K562 (cell line): ENCODE measurements at regions not wholly inside any gene's neighbourhood (a gene's known extent, or its start where the extent isn't known, plus 50 kb on each side); places are given as distances from the start of the nearest gene placed in this dataset.

Experiments
- ATAC-seq: fragments of 200-7000 bp; cut with Tn5 transposase; 3 replicates; pipeline ENCODE4 v1.9.1; 2020; ENCODE audit warnings: moderate library complexity
- BruUV-seq: library from RNA; stranded (reverse); fragments of 400-500 nt; replicated peaks from 2 replicates; lab custom pipeline; 2021; lab: Mats Ljungman, UMichigan
- CTCF ChIA-PET: fragments of 300-600 bp; formaldehyde crosslinking; extraction: SDS; loops from one replicate; lab custom pipeline; 2021; ENCODE audit warnings: low intra/inter-chr PET ratio; lab: Yijun Ruan, JAX
- POLR2A ChIA-PET: fragments of 300-600, 350-650 bp; sonication (Branson Sonifier 250); formaldehyde crosslinking; extraction: SDS; loops from one replicate; lab custom pipeline; 2021; ENCODE audit warnings: antibody characterized with exemption, inconsistent platforms; lab: Yijun Ruan, JAX
- DNase-seq, 4 experiments: peaks; one replicate each; pipeline versions ENCODE4 v3.0.0 to v3.0.0-alpha.2; 2011 to 2018; ENCODE audit warnings: low spot score in 3 of 4, mixed read lengths in 3 of 4; ENCODE audit errors: extremely low read depth in 1 of 4
- FAIRE-seq: peaks from 2 replicates; lab custom pipeline; 2011; peaks lifted over from hg19 to GRCh38; lab: Jason Lieb, UNC
- H2AFZ ChIP-seq: 2 replicates; pipeline ENCODE4 v1.6.0; 2011; ENCODE audit warnings: low read depth, low read length, control low read depth, inconsistent platforms
- H3K27ac ChIP-seq: fragments of 200-600 bp; 3 replicates; pipeline ENCODE4 v1.8.0; 2011; ENCODE audit warnings: low read depth, mild to moderate bottlenecking, control low read depth, inconsistent platforms, low read length, moderate library complexity, mixed read lengths; ENCODE audit errors: extremely low read depth
- H3K27me3 ChIP-seq, 2 experiments: fragments of 300-600 bp in 1 of 2; 2 replicates in 1 of 2; 3 replicates in 1 of 2; pipeline versions ENCODE4 v1.6.0 to v1.8.0; 2011; ENCODE audit warnings: inconsistent platforms in 2 of 2, low read length in 2 of 2, mild to moderate bottlenecking in 1 of 2, mixed read lengths in 1 of 2, moderate library complexity in 1 of 2; ENCODE audit not compliant: control insufficient read depth in 2 of 2, insufficient read depth in 2 of 2
- H3K36me3 ChIP-seq: fragments of 300-600 bp; 3 replicates; pipeline ENCODE4 v1.8.0; 2011; ENCODE audit warnings: mild to moderate bottlenecking, low read length, inconsistent platforms; ENCODE audit not compliant: control insufficient read depth, insufficient read depth
- H3K4me1 ChIP-seq, 2 experiments: fragments of 200-600 bp in 1 of 2; replicated peaks in 1 of 2; 2 replicates in 1 of 2; 3 replicates in 1 of 2; pipeline versions ENCODE4 v1.5.1 to v1.8.0; 2011; ENCODE audit warnings: inconsistent platforms in 2 of 2, low read length in 2 of 2, mild to moderate bottlenecking in 1 of 2, mixed read lengths in 1 of 2, moderate library complexity in 1 of 2; ENCODE audit not compliant: control insufficient read depth in 2 of 2, insufficient read depth in 2 of 2
- H3K4me2 ChIP-seq: 2 replicates; pipeline ENCODE4 v1.6.1; 2011; ENCODE audit warnings: low read length, control low read depth, inconsistent platforms, mixed read lengths; ENCODE audit not compliant: insufficient read depth
- H3K4me3 ChIP-seq: fragments of 200-600 bp; sonication (generic), shearing (Covaris generic); 2 replicates; pipeline ENCODE4 v1.5.1; 2016; ENCODE audit warnings: control low read depth, inconsistent platforms
- H3K79me2 ChIP-seq: fragments of 200-600 bp; 3 replicates; pipeline ENCODE4 v1.8.0; 2011; ENCODE audit warnings: low read length, inconsistent platforms; ENCODE audit not compliant: control insufficient read depth, insufficient read depth
- H3K9ac ChIP-seq, 2 experiments: 2 replicates each; pipeline versions ENCODE4 v1.6.0 to v1.6.1; 2011; ENCODE audit warnings: low read depth in 2 of 2, low read length in 2 of 2, control low read depth in 1 of 2, inconsistent platforms in 1 of 2, mild to moderate bottlenecking in 1 of 2, mixed read lengths in 1 of 2; ENCODE audit not compliant: insufficient read depth in 1 of 2
- H3K9me1 ChIP-seq: one replicate; pipeline ENCODE4 v1.6.0; 2011; ENCODE audit warnings: inconsistent platforms, mild to moderate bottlenecking, low read length, moderate library complexity; ENCODE audit not compliant: control insufficient read depth, insufficient read depth
- H3K9me3 ChIP-seq: replicated peaks from 2 replicates; pipeline ENCODE4 v1.5.1; 2011; ENCODE audit warnings: low read depth, low read length, inconsistent platforms; ENCODE audit not compliant: control insufficient read depth, insufficient read depth
- H4K20me1 ChIP-seq: replicated peaks from 2 replicates; pipeline ENCODE4 v1.6.1; 2011; ENCODE audit warnings: low read length, inconsistent platforms, mixed read lengths; ENCODE audit not compliant: control insufficient read depth, insufficient read depth
- BACH1 ChIP-seq: fragments of 200-800 bp; sonication (Bioruptor generic); IDR thresholded peaks from 2 replicates; pipeline ENCODE4 v1.6.1; 2016; ENCODE audit warnings: missing genetic modification characterization, missing compliant biosample characterization
- CBX1 ChIP-seq: sonication (generic); IDR thresholded peaks from 2 replicates; pipeline ENCODE4 v1.6.1; 2016; ENCODE audit warnings: antibody characterized with exemption, low read depth, mild to moderate bottlenecking
- ETS2 ChIP-seq: IDR thresholded peaks from 2 replicates; pipeline ENCODE4 v1.6.1; 2016; ENCODE audit warnings: borderline replicate concordance, missing genetic modification characterization, mild to moderate bottlenecking, moderate library complexity, missing compliant biosample characterization; ENCODE audit not compliant: poor library complexity, severe bottlenecking
- FOXJ2 ChIP-seq: fragments of 200-800 bp; sonication (Bioruptor generic); IDR thresholded peaks from 2 replicates; pipeline ENCODE4 v1.6.1; 2016; ENCODE audit warnings: missing genetic modification characterization, missing compliant biosample characterization
- HOXB6 ChIP-seq: fragments of 250-450 bp; sonication (Bioruptor Pico); IDR thresholded peaks from 2 replicates; pipeline ENCODE4 v1.5.1; 2022; ENCODE audit warnings: mild to moderate bottlenecking, borderline replicate concordance
- ILK ChIP-seq: fragments of 450-650 bp; IDR thresholded peaks from 2 replicates; pipeline ENCODE4 v1.6.1; 2016; ENCODE audit warnings: missing genetic modification characterization, low read depth, mild to moderate bottlenecking, missing compliant biosample characterization, moderate library complexity, borderline replicate concordance
- JUNB ChIP-seq: fragments of 450-650 bp; formaldehyde crosslinking; conservative IDR thresholded peaks from 2 replicates; pipeline ENCODE4 v1.4.0; 2020; ENCODE audit warnings: mild to moderate bottlenecking
- ZNF384 ChIP-seq: IDR thresholded peaks from 2 replicates; pipeline ENCODE4 v1.6.1; 2012; ENCODE audit warnings: low read depth, low read length, improper control_type of control experiment
- WGBS: fragments of 100-300 bp; shearing (Covaris generic); methylation state at CpG from one replicate; pipeline ENCODE4 v1.1.6; 2016; ENCODE audit warnings: low coverage, mixed read lengths; ENCODE audit not compliant: insufficient coverage; ENCODE audit errors: missing lambda C conversion rate; 5-methylcytosine and 5-hydroxymethylcytosine counted together
- in situ Hi-C: fragments of 300-500 bp; cut with MboI; formaldehyde crosslinking; loops from 4 replicates; pipeline ENCODE4 v1.15.0; 2018; ENCODE audit warnings: inconsistent platforms, mixed read lengths
- intact Hi-C: fragments of 100-400 bp; cut with micrococcal nuclease; formaldehyde crosslinking; loops from 2 replicates; pipeline ENCODE4 v1.14.2; 2022
- TF ChIP-seq, protein P1 (sequence below): sonication (generic); formaldehyde crosslinking; IDR thresholded peaks from 2 replicates; pipeline ENCODE4 v1.8.0; 2022; ENCODE audit warnings: mild to moderate bottlenecking, missing genetic modification reagents

GRCh38 chr14:54223831-54224402, 172.9 kb upstream of the CDKN3 start:
- no peaks in the 10 kb centered on the region for H3K36me3 ChIP-seq
- TF ChIP-seq, protein P1, sequence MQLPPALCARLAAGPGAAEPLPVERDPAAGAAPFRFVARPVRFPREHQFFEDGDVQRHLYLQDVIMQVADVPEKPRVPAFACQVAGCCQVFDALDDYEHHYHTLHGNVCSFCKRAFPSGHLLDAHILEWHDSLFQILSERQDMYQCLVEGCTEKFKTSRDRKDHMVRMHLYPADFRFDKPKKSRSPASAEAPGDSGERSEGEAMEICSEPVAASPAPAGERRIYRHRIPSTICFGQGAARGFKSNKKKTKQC, result no peak
- TF ChIP-seq ZNF384 (no peak), ETS2 (tag) (no peak), FOXJ2 (no peak)
- intact Hi-C loops (no loop called here), in situ Hi-C loops (no loop called here)
- no peak overlapping the region for H2AFZ ChIP-seq
- 0% methylated on average over 5 of the region's 5 CpGs for WGBS
- H3K27ac ChIP-seq, result no peak overlapping the region
- ATAC-seq (no peak), DNase-seq (no peak), FAIRE-seq (no peak)
- peaks cover 4 to 15% of the 10 kb centered on the region in 2 experiments; a peak in 3 of 5 replicates for H3K27me3 ChIP-seq
- ChIA-PET CTCF (no interaction called here), POLR2A (no interaction called here)
- H3K79me2 ChIP-seq, result no peaks in the 10 kb centered on the region
- H3K9me3 ChIP-seq, result no peaks in the 10 kb centered on the region
- H3K4me1 ChIP-seq, result no peaks in the 10 kb centered on the region
- H3K4me3 ChIP-seq, result no peak overlapping the region
- H3K9me1 ChIP-seq, result no peaks in the 10 kb centered on the region
- no peak overlapping the region for H3K4me2 ChIP-seq
- H3K9ac ChIP-seq, result no peak overlapping the region
- no TSS peak for BruUV-seq
- no peaks in the 10 kb centered on the region for H4K20me1 ChIP-seq

- Histone ChIP-seq H3K4me3 (no peak overlapping the region), H3K9me3 (no peaks in the 10 kb centered on the region), H3K27me3 (no peaks in the 10 kb centered on the region), H3K27ac (no peak overlapping the region), H3K9me1 (no peaks in the 10 kb centered on the region), H4K20me1 (no peaks in the 10 kb centered on the region), H3K9ac (no peak overlapping the region), H2AFZ (no peak overlapping the region), H3K4me1 (no peaks in the 10 kb centered on the region), H3K79me2 (no peaks in the 10 kb centered on the region), H3K4me2 (no peak overlapping the region), H3K36me3 (no peaks in the 10 kb centered on the region)
- in situ Hi-C loops, result no loop called here
- intact Hi-C loops, result no loop called here
- no peak for TF ChIP-seq JUNB
- no peak for TF ChIP-seq BACH1 (tag)
- TF ChIP-seq ETS2 (tag), result no peak
- no peak for TF ChIP-seq CBX1
- no peak for TF ChIP-seq HOXB6 (CRISPR knock-in tag)
- no peak for TF ChIP-seq ILK
- FAIRE-seq, result no peak
- WGBS, result 2% methylated on average over 6 of the region's 7 CpGs
- ATAC-seq, result no peak
- ChIA-PET POLR2A (no interaction called here), CTCF (no interaction called here)
- no TSS peak for BruUV-seq
- DNase-seq, result no peak
Observed at GRCh38 chr14:54225457-54226060, 171.2 kb upstream of the CDKN3 start.
